Mesenchymal stem cell (in vitro differentiated cells and primary cell): ENCODE measurements at regions not wholly inside any gene's neighbourhood (a gene's known extent, or its start where the extent isn't known, plus 50 kb on each side); places are given as distances from the start of the nearest gene placed in this dataset.

Experiments used
- DNase-seq: peaks from one replicate; pipeline ENCODE4 v3.0.0-alpha.2; 2013
- H2AFZ ChIP-seq: one replicate; pipeline ENCODE4 v1.6.1; 2013; ENCODE audit warnings: low read depth, mild to moderate bottlenecking, control low read depth, inconsistent platforms, low read length, moderate library complexity
- H2AK5ac ChIP-seq: 2 replicates; pipeline ENCODE4 v1.6.1; 2013; ENCODE audit warnings: low read length, moderate library complexity, mild to moderate bottlenecking, inconsistent platforms; ENCODE audit not compliant: severe bottlenecking
- H2BK120ac ChIP-seq: one replicate; pipeline ENCODE4 v1.6.1; 2013; ENCODE audit warnings: low read depth, mild to moderate bottlenecking, inconsistent platforms, low read length, moderate library complexity
- H2BK12ac ChIP-seq, 2 experiments: one replicate each; pipeline ENCODE4 v1.6.1; 2013; ENCODE audit warnings: inconsistent platforms in 2 of 2, low read length in 2 of 2, mild to moderate bottlenecking in 2 of 2, moderate library complexity in 2 of 2, control low read depth in 1 of 2
- H2BK15ac ChIP-seq: one replicate; pipeline ENCODE4 v1.6.1; 2013; ENCODE audit warnings: mild to moderate bottlenecking, low read depth, inconsistent platforms; ENCODE audit not compliant: poor library complexity, severe bottlenecking
- H2BK5ac ChIP-seq: 2 replicates; pipeline ENCODE4 v1.6.1; 2013; ENCODE audit warnings: low read depth, mild to moderate bottlenecking, low read length, control low read depth, inconsistent platforms; ENCODE audit not compliant: poor library complexity, severe bottlenecking
- H3K14ac ChIP-seq, 2 experiments: one replicate each; pipeline ENCODE4 v1.6.1; 2013; ENCODE audit warnings: inconsistent platforms in 2 of 2, low read length in 2 of 2, control low read depth in 1 of 2, mild to moderate bottlenecking in 1 of 2, moderate library complexity in 1 of 2
- H3K18ac ChIP-seq, 2 experiments: one replicate each; pipeline ENCODE4 v1.6.1; 2013; ENCODE audit warnings: inconsistent platforms in 2 of 2, low read length in 2 of 2, control low read depth in 1 of 2, low read depth in 1 of 2, mild to moderate bottlenecking in 1 of 2
- H3K23ac ChIP-seq, 2 experiments: one replicate each; pipeline ENCODE4 v1.6.1; 2013; ENCODE audit warnings: inconsistent platforms in 2 of 2, low read length in 2 of 2, mild to moderate bottlenecking in 2 of 2, moderate library complexity in 2 of 2, control low read depth in 1 of 2
- H3K27ac ChIP-seq: 2 replicates; pipeline ENCODE4 v1.5.1; 2013; ENCODE audit warnings: mild to moderate bottlenecking, moderate library complexity, low read length, control low read depth, inconsistent platforms; ENCODE audit not compliant: poor library complexity, severe bottlenecking
- H3K27me3 ChIP-seq, 2 experiments: 2 replicates each; pipeline versions ENCODE4 v1.6.1 to v1.7.0; 2013; ENCODE audit warnings: low read length in 2 of 2, mild to moderate bottlenecking in 2 of 2, moderate library complexity in 2 of 2, control low read depth in 1 of 2, inconsistent platforms in 1 of 2; ENCODE audit not compliant: control insufficient read depth in 1 of 2, insufficient read depth in 1 of 2
- H3K36me3 ChIP-seq, 2 experiments: 2 replicates each; pipeline versions ENCODE4 v1.6.1 to v1.7.0; 2013; ENCODE audit warnings: low read length in 2 of 2, control low read depth in 1 of 2, inconsistent platforms in 1 of 2, low read depth in 1 of 2, mild to moderate bottlenecking in 1 of 2; ENCODE audit not compliant: insufficient read depth in 2 of 2, control insufficient read depth in 1 of 2
- H3K4ac ChIP-seq, 2 experiments: one replicate each; pipeline ENCODE4 v1.6.1; 2013; ENCODE audit warnings: inconsistent platforms in 2 of 2, low read length in 2 of 2, mild to moderate bottlenecking in 2 of 2, moderate library complexity in 2 of 2, control low read depth in 1 of 2, low read depth in 1 of 2
- H3K4me1 ChIP-seq: 2 replicates; pipeline ENCODE4 v1.6.1; 2013; ENCODE audit warnings: low read depth, low read length, control low read depth; ENCODE audit not compliant: control insufficient read depth, insufficient read depth
- H3K4me2 ChIP-seq: 2 replicates; pipeline ENCODE4 v1.6.1; 2013; ENCODE audit warnings: low read length, mild to moderate bottlenecking, inconsistent platforms; ENCODE audit not compliant: poor library complexity, severe bottlenecking
- H3K4me3 ChIP-seq, 2 experiments: 2 replicates each; pipeline versions ENCODE4 v1.5.1 to v1.7.0; 2013; ENCODE audit warnings: low read length in 2 of 2, mild to moderate bottlenecking in 2 of 2, control low read depth in 1 of 2, low read depth in 1 of 2; ENCODE audit not compliant: insufficient read depth in 1 of 2
- H3K79me1 ChIP-seq: replicated peaks from 2 replicates; pipeline ENCODE4 v1.6.1; 2013; ENCODE audit warnings: mild to moderate bottlenecking, control low read depth, low read length, inconsistent platforms; ENCODE audit not compliant: poor library complexity, severe bottlenecking
- H3K9ac ChIP-seq: 2 replicates; pipeline ENCODE4 v1.7.0; 2013; ENCODE audit warnings: mild to moderate bottlenecking, low read length, moderate library complexity
- H3K9me3 ChIP-seq: 2 replicates; pipeline ENCODE4 v1.7.0; 2013; ENCODE audit warnings: mild to moderate bottlenecking, low read length; ENCODE audit not compliant: control insufficient read depth
- H4K8ac ChIP-seq: one replicate; pipeline ENCODE4 v1.6.1; 2013; ENCODE audit warnings: inconsistent platforms, mild to moderate bottlenecking, low read length, moderate library complexity
- H4K91ac ChIP-seq: one replicate; pipeline ENCODE4 v1.6.1; 2013; ENCODE audit warnings: mild to moderate bottlenecking, low read length, inconsistent platforms
- WGBS: methylation state at CpG from one replicate; pipeline ENCODE4 v1.1.7; 2013; ENCODE audit warnings: mixed read lengths; 5-methylcytosine and 5-hydroxymethylcytosine counted together

DNA sequence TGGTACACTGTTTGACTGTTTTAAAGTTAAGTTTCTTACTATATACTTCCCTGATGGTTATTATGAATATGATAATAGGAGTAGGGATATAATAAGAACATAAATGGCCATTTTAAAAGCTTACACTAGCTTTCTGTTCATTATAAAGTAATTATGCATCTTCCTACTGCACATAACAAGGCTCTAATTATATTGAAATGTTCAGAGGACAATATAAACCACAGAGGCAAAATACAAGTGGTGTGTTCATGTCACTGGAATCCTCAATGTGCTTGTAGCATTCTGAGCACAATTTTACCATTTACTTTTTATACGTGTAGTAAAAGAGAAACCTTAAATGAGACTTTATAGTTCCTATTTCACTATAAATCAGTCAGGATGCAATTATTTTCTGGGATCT is 268.3 kb downstream of the TMA16 start:
- no peak overlapping the region for H2BK12ac ChIP-seq

GRCh38 chr4:163764569-163764968 is 270.1 kb downstream of the TMA16 start:
- Histone ChIP-seq H2BK15ac (no peak overlapping the region), H4K8ac (no peak overlapping the region), H3K4me2 (no peak overlapping the region), H3K14ac (no peak overlapping the region), H3K27ac (no peak overlapping the region), H2BK12ac (no peak overlapping the region), H3K23ac (no peak overlapping the region), H3K4ac (no peak overlapping the region), H4K91ac (no peak overlapping the region), H3K9ac (no peak overlapping the region), H3K18ac (no peak overlapping the region), H2BK5ac (no peak overlapping the region), H3K27me3 (no peaks in the 10 kb centered on the region), H2AFZ (no peak overlapping the region), H3K4me1 (no peaks in the 10 kb centered on the region), H3K9me3 (no peaks in the 10 kb centered on the region), H3K79me1 (no peaks in the 10 kb centered on the region), H3K4me3 (no peak overlapping the region), H2BK120ac (no peak overlapping the region), H2AK5ac (no peak overlapping the region), H3K36me3 (no peaks in the 10 kb centered on the region)
- no peak for DNase-seq
- 78% methylated on average over 2 of the region's 2 CpGs for WGBS

More for the DNA sequence above, 268.3 kb downstream of the TMA16 start:
- no peak overlapping the region for H2BK5ac ChIP-seq
- H3K9me3 ChIP-seq, result no peaks in the 10 kb centered on the region
- no peaks in the 10 kb centered on the region for H3K79me1 ChIP-seq
- no peaks in the 10 kb centered on the region for H3K27me3 ChIP-seq
- no peak overlapping the region for H3K23ac ChIP-seq
- H2AK5ac ChIP-seq, result no peak overlapping the region
- H3K27ac ChIP-seq, result no peak overlapping the region
- no peak overlapping the region for H3K4me3 ChIP-seq
- no peak overlapping the region for H3K9ac ChIP-seq
- no peak overlapping the region for H3K14ac ChIP-seq
- H3K4me2 ChIP-seq, result no peak overlapping the region
- no peak overlapping the region for H4K91ac ChIP-seq
- no peaks in the 10 kb centered on the region for H3K36me3 ChIP-seq
- H2BK15ac ChIP-seq, result no peak overlapping the region
- WGBS, result 100% methylated on average over 1 of the region's 1 CpG
- no peak overlapping the region for H4K8ac ChIP-seq
- no peak for DNase-seq
- H2AFZ ChIP-seq, result no peak overlapping the region
- no peak overlapping the region for H3K4ac ChIP-seq
- H2BK120ac ChIP-seq, result no peak overlapping the region
- no peaks in the 10 kb centered on the region for H3K4me1 ChIP-seq
- no peak overlapping the region for H3K18ac ChIP-seq

DNA sequence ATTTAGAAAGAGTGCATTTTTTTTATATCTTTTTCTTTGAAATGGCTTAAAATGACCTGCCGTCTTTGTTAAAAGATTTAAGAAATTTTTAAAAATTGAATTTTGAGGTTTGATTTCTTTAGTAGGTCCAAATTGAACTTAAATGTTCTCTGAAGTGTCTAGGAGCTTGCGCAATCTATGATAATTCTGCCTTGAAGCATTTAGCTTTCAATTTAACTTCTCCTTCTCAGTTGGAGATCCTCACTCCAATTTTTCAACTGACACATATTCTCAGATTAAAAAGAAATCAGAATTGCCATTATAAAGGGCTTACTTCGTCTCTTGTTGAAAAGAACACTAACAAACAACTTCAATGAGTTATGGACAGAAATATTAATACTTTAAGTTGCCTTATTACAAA is 273.5 kb downstream of the TMA16 start:
- no peak overlapping the region for H3K18ac ChIP-seq
- no peaks in the 10 kb centered on the region for H3K36me3 ChIP-seq
- DNase-seq, result no peak
- no peak overlapping the region for H2AFZ ChIP-seq
- H3K9me3 ChIP-seq, result no peaks in the 10 kb centered on the region
- no peak overlapping the region for H2BK5ac ChIP-seq
- no peak overlapping the region for H3K4ac ChIP-seq
- no peak overlapping the region for H2BK12ac ChIP-seq
- H4K91ac ChIP-seq, result no peak overlapping the region
- no peaks in the 10 kb centered on the region for H3K4me1 ChIP-seq
- 91% methylated on average over 2 of the region's 3 CpGs for WGBS
- no peaks in the 10 kb centered on the region for H3K27me3 ChIP-seq
- no peak overlapping the region for H2AK5ac ChIP-seq
- H3K4me3 ChIP-seq, result no peak overlapping the region
- no peak overlapping the region for H3K27ac ChIP-seq
- H3K14ac ChIP-seq, result no peak overlapping the region
- no peak overlapping the region for H3K9ac ChIP-seq
- no peak overlapping the region for H2BK120ac ChIP-seq
- H4K8ac ChIP-seq, result no peak overlapping the region
- no peak overlapping the region for H3K4me2 ChIP-seq
- H3K23ac ChIP-seq, result no peak overlapping the region
- no peak overlapping the region for H2BK15ac ChIP-seq
- H3K79me1 ChIP-seq, result no peaks in the 10 kb centered on the region

GRCh38 chr4:163772238-163772637 is 277.7 kb downstream of the TMA16 start:
- Histone ChIP-seq H2BK15ac (no peak overlapping the region), H2AK5ac (no peak overlapping the region), H2BK120ac (no peak overlapping the region), H2AFZ (no peak overlapping the region), H2BK12ac (no peak overlapping the region), H3K36me3 (no peaks in the 10 kb centered on the region), H3K18ac (no peak overlapping the region), H3K4ac (no peak overlapping the region), H3K4me3 (no peak overlapping the region), H4K91ac (no peak overlapping the region), H3K14ac (no peak overlapping the region), H3K23ac (no peak overlapping the region), H3K79me1 (no peaks in the 10 kb centered on the region), H2BK5ac (no peak overlapping the region), H4K8ac (no peak overlapping the region), H3K4me1 (no peaks in the 10 kb centered on the region), H3K4me2 (no peak overlapping the region), H3K9me3 (no peaks in the 10 kb centered on the region), H3K27me3 (no peaks in the 10 kb centered on the region), H3K27ac (no peak overlapping the region), H3K9ac (no peak overlapping the region)
- 90% methylated on average over 1 of the region's 1 CpG for WGBS
- DNase-seq, result no peak
